ENCODE measurements at regions not wholly inside any gene's neighbourhood (a gene's known extent, or its start where the extent isn't known, plus 50 kb on each side); places are given as distances from the start of the nearest gene placed in this dataset.

GRCh38 chr1:67941746-67942145, 108.5 kb upstream of the GNG12 start:
- CTCF ChIA-PET, result interaction anchor here (0.7 to 1.4 kb wide), 4 partner anchors 21 to 176 kb away, joined by 3 to 5 read pairs (median 3); no protein-coding TSS in a partner anchor

More at GRCh38 chr1:67941746-67942145, 108.5 kb upstream of the GNG12 start:
- Histone ChIP-seq H3K4me3 (no peak overlapping the region), H3K9me3 (replicated peaks; ENCODE audit: control insufficient read depth, insufficient read depth, low read length) (no peaks in the 10 kb centered on the region), H3K9ac (ENCODE audit: control insufficient read depth, insufficient read depth, low read length) (no peak overlapping the region), H3K79me2 (ENCODE audit: control insufficient read depth, insufficient read depth, low read length) (no peaks in the 10 kb centered on the region), H4K20me1 (ENCODE audit: control insufficient read depth, insufficient read depth) (no peaks in the 10 kb centered on the region), H2AFZ (ENCODE audit: control insufficient read depth, low read depth, low read length) (no peak overlapping the region), H3K27me3 (replicated peaks in 1 of 2; ENCODE audit: control insufficient read depth in 2 of 2, insufficient read depth in 2 of 2, low read length in 1 of 2) (no peaks in the 10 kb centered on the region; a peak in 2 of 4 replicates), H3K4me2 (ENCODE audit: control insufficient read depth, insufficient read depth) (no peak overlapping the region), H3K27ac (ENCODE audit: control insufficient read depth, insufficient read depth) (no peak overlapping the region), H3K36me3 (ENCODE audit: control insufficient read depth in 2 of 2, insufficient read depth in 2 of 2, low read length in 1 of 2) (no peaks in the 10 kb centered on the region), H3K4me1 (ENCODE audit: control insufficient read depth, insufficient read depth, low read length) (no peaks in the 10 kb centered on the region)
- WGBS (ENCODE audit: insufficient coverage, insufficient replicate concordance, low lambda C conversion rate, missing lambda C conversion rate), result 3% methylated on average over 3 of the region's 3 CpGs
- RAD21 ChIA-PET (ENCODE audit: unreplicated experiment), result no interaction called here
- ATAC-seq (no peak), DNase-seq (ENCODE audit: low read depth, low spot score) (no peak), FAIRE-seq (no peak)
- TF ChIP-seq HSF1 (IDR thresholded peaks at IDR 0.05; ENCODE audit: low read depth, low read length), result no peak
- TF ChIP-seq MAX (IDR thresholded peaks at IDR 0.05; ENCODE audit: low read depth, low read length), result no peak
- no peak for TF ChIP-seq PAX8 (IDR thresholded peaks at IDR 0.05)
- no peak for TF ChIP-seq RELA (IDR thresholded peaks at IDR 0.05; ENCODE audit: borderline replicate concordance, partially characterized antibody)
- no peak for TF ChIP-seq RELB (IDR thresholded peaks at IDR 0.05; ENCODE audit: low read depth)
- in situ Hi-C loops (cut with MboI) (no loop called here), intact Hi-C loops (cut with micrococcal nuclease; ENCODE audit: unreplicated experiment) (no loop called here)
- POLR2A ChIA-PET, result no interaction called here
- no TSS peak for BruUV-seq (replicated peaks)
- SMC1A ChIA-PET (ENCODE audit: uncharacterized antibody, unreplicated experiment), result interaction anchor here (0.6 to 1.4 kb wide), 6 partner anchors 9 to 810 kb away, joined by 3 to 5 read pairs (median 4); no protein-coding TSS in a partner anchor
